ENCODE measurements at regions not wholly inside any gene's neighbourhood (a gene's known extent, or its start where the extent isn't known, plus 50 kb on each side); places are given as distances from the start of the nearest gene placed in this dataset.

GRCh38 chr6:5937936-5938706 is 68.6 kb downstream of the NRN1 start:
- TF ChIP-seq POLR2A (IDR thresholded peaks at IDR 0.05; ENCODE audit: extremely low read depth, insufficient read length) (no peak), MAX (IDR thresholded peaks at IDR 0.05; ENCODE audit: low read depth, low read length) (no peak), CTCF (IDR thresholded peaks at IDR 0.05; ENCODE audit: low read depth, low read length) (no peak), MYC (IDR thresholded peaks at IDR 0.05; ENCODE audit: low read depth, low read length) (no peak)

All from NB4 (cell line).